GM18511 (cell line): ENCODE measurements at regions not wholly inside any gene's neighbourhood (a gene's known extent, or its start where the extent isn't known, plus 50 kb on each side); places are given as distances from the start of the nearest gene placed in this dataset.
"Not testable (repeated sequence)": the region's sequence is repeated elsewhere in the genome, so short reads cannot be mapped to it uniquely, and the experiment has no call there.

Source experiments
- ATAC-seq: cut with Tn5 transposase; IDR thresholded peaks from one replicate; pipeline ENCODE4 v1.9.1; 2021; ENCODE audit warnings: mild to moderate bottlenecking, moderate library complexity; ENCODE audit not compliant: unreplicated experiment

GRCh38 chr3:106908181-106908938 is 468.9 kb upstream of the CCDC54 start:
- no peak for ATAC-seq

- ATAC-seq = no peak
These were observed 464.0 kb upstream of the CCDC54 start for GRCh38 chr3:106913111-106913698.

- no peak for ATAC-seq
These were observed 463.3 kb upstream of the CCDC54 start for GRCh38 chr3:106913966-106914365.

- no peak for ATAC-seq
These were observed 456.6 kb upstream of the CCDC54 start for GRCh38 chr3:106920609-106921008.

- no peak for ATAC-seq
These were observed 448.2 kb upstream of the CCDC54 start for GRCh38 chr3:106929081-106929480.

- no peak for ATAC-seq
These were observed 447.2 kb upstream of the CCDC54 start for GRCh38 chr3:106930086-106930485.

GRCh38 chr3:106931904-106932303 is 445.3 kb upstream of the CCDC54 start:
- ATAC-seq = no peak

- ATAC-seq = no peak
These were observed 440.9 kb upstream of the CCDC54 start for GRCh38 chr3:106936337-106936736.

- no peak for ATAC-seq
These were observed 435.2 kb upstream of the CCDC54 start for GRCh38 chr3:106942051-106942450.

GRCh38 chr3:106943071-106943470 is 434.2 kb upstream of the CCDC54 start:
- no peak for ATAC-seq

GRCh38 chr3:106945435-106945834 is 431.8 kb upstream of the CCDC54 start:
- no peak for ATAC-seq

GRCh38 chr3:106946866-106947265 is 430.4 kb upstream of the CCDC54 start:
- no peak for ATAC-seq

- ATAC-seq = no peak
These were observed 420.2 kb upstream of the CCDC54 start for GRCh38 chr3:106957029-106957428.

GRCh38 chr3:106962993-106963392 is 414.2 kb upstream of the CCDC54 start:
- ATAC-seq = no peak

GRCh38 chr3:106963442-106963841 is 413.8 kb upstream of the CCDC54 start:
- no peak for ATAC-seq

GRCh38 chr3:106965307-106965706 is 411.9 kb upstream of the CCDC54 start:
- ATAC-seq = no peak

GRCh38 chr3:106969596-106969995 is 407.6 kb upstream of the CCDC54 start:
- ATAC-seq = no peak

- ATAC-seq = no peak
These were observed 395.8 kb upstream of the CCDC54 start for GRCh38 chr3:106981392-106981791.

GRCh38 chr3:106985721-106986120 is 391.5 kb upstream of the CCDC54 start:
- ATAC-seq = no peak

- ATAC-seq = not testable (repeated sequence)
These were observed 378.2 kb upstream of the CCDC54 start for GRCh38 chr3:106998841-106999682.

- ATAC-seq = no peak
These were observed 375.6 kb upstream of the CCDC54 start for GRCh38 chr3:107001635-107002034.

GRCh38 chr3:107005352-107005751 is 371.9 kb upstream of the CCDC54 start:
- not testable (repeated sequence) for ATAC-seq
